Thyroid gland (tissue), 4 donors: ENCODE measurements at regions not wholly inside any gene's neighbourhood (a gene's known extent, or its start where the extent isn't known, plus 50 kb on each side); places are given as distances from the start of the nearest gene placed in this dataset.

Source experiments
- CTCF ChIP-seq, 6 experiments: fragments of 200-600 bp in 3 of 6; fragments of 450-650 bp in 3 of 6; sonication (generic) in 3 of 6; IDR thresholded peaks; one replicate each; pipeline ENCODE4 v1.5.1; 2016 to 2019; ENCODE audit warnings: antibody characterized with exemption in 6 of 6, mild to moderate bottlenecking in 2 of 6, inconsistent platforms in 1 of 6, moderate library complexity in 1 of 6
- POLR2A ChIP-seq, 2 donors: fragments of 450-650 bp; IDR thresholded peaks; one replicate each; pipeline ENCODE4 v1.6.1; 2017; ENCODE audit warnings: antibody characterized with exemption in 2 of 2, mild to moderate bottlenecking in 2 of 2, moderate library complexity in 1 of 2

DNA sequence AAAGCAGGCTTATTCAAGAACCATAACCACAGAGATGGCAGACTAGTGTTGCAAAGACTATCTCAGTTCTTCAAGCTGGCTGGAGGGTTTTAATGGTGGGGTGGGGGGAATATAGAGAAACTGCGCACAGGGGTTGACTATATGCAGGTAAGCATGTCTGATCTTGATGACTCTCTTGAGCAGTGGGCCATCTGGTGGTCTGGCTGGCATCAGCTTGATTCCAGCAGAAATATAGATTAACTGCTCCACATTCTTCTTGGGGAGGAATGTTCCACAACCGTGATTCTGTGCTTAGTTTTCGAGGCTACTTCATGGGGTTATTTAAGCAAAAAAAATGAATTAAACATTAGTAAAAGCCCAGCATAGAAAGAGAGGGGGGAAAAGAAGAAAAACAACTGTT lies 158.8 kb upstream of the PGR start:
- TF ChIP-seq CTCF (IDR thresholded peaks at IDR 0.05) = no peak
- TF ChIP-seq POLR2A (IDR thresholded peaks at IDR 0.05) = no peak
